NCI-H460 (cell line): ENCODE measurements at regions not wholly inside any gene's neighbourhood (a gene's known extent, or its start where the extent isn't known, plus 50 kb on each side); places are given as distances from the start of the nearest gene placed in this dataset.
"Not testable (repeated sequence)": the region's sequence is repeated elsewhere in the genome, so short reads cannot be mapped to it uniquely, and the experiment has no call there.

ENCODE experiments used
- DNase-seq: peaks from one replicate; pipeline ENCODE4 v3.0.0-alpha.2; 2016; ENCODE audit warnings: low read depth; ENCODE audit errors: extremely low read depth

DNA sequence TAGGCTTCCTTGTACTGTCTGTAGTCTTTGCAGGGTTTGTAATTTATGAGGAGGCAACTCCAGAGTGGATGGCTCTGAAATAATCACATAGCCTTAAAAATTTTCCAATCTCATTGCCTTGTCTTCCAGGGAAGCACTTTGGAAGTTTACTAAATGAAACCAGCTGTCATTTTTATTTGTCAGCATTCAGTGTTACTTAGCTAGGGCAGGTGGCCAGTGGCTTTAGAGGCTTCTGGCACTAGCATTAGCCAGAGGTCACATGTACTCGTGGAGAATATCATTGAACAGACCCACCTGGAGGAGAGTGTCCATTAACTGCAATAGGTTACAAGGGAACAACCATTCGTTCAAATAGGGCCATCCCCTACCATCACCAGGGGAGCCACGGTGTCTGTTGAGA is 160.3 kb upstream of the SLC28A3 start:
- DNase-seq = no peak

DNA sequence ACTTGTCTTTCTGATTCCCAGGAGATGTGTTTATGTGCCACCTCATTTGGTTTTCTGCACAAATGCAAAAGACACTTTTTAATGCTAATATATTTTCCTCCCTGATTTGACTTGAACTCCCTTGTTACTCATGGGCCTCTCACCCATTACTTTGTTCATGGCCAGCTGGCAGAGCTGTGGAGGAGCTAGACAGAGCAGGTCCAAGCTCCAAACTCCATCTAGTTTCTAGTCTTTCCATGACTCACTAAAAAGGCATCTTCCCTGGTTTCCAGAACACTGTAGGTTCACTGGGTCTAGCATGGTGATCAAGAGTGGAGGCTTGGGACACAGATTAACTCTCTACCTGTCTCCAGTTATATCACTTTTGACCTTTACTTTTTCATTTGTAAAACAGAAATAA is 161.0 kb upstream of the SLC28A3 start:
- DNase-seq = no peak

DNA sequence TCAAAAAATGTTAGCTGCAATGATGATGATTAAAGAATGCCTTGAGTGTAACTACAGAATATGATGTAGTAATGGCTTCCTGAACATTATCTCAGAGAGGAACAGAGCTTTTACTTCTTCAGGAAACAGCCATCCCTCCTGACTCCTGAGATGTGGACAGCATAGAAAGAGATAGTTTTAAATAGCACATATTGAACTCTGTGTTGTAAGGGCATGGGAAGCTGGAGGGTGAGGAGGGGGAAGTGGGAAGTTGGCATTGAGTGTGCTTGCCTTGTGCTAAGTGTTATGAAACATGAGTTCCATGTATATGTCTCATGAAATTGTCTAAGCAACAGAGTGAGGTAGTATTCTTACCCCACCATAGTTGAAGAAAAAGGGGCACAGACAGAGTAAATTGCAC is 161.5 kb upstream of the SLC28A3 start:
- DNase-seq = no peak

DNA sequence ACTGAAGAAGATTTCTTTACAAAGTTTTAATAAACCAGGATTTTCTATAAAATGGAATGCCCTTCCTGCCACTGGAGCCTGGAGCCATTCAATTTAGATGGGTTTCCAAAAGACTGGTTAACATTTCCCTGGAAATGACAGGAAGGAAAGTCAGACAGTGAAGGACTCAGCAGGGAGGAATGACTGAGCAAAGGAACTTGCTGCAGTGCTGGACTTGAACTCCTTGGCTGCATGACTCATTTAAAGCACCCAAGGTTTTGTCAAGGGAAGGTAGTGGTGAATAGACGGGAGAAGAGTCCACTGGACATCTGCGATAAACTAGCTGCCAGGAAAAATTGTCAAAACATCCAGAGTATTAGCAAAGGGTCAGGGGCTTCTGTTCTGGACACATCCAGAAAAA is 163.8 kb upstream of the SLC28A3 start:
- no peak for DNase-seq

DNA sequence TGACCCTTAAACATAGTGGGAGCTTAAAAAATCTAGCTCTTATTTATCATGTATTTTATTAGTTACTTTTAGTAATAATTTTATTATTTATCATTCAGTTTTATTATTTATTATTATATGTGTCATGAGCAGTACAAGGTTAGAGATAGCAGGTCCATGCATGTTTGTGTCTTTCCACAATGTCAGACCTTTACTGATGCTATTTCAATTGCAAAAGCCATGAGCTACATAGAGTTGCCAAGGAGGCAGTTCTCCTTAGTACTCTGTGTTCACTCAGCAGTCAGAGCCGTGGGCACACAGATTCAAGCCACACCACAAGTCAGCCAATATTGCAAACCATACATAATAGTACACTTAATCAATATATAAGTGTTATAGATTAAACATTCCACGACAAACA is 157.9 kb upstream of the NTRK2 start:
- no peak for DNase-seq

DNA sequence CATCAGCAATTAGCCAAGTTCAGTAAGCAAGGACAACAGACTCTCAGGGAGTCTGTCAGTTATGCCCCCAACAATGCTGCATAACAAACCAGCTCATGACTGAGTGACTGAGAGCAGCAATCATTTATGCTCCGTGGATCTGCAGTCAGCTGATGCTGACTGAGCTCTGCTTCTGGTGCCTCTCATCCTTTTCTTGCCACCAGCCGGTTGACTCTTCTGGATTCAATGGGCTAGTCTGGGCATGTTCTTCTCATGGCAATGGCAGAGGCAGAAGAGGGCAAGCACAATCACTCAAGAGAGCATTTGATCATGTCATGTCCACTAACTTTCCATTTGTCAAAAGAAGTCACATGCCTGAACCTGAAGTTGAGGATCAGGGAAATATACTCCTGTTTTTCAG is 157.0 kb upstream of the NTRK2 start:
- no peak for DNase-seq

DNA sequence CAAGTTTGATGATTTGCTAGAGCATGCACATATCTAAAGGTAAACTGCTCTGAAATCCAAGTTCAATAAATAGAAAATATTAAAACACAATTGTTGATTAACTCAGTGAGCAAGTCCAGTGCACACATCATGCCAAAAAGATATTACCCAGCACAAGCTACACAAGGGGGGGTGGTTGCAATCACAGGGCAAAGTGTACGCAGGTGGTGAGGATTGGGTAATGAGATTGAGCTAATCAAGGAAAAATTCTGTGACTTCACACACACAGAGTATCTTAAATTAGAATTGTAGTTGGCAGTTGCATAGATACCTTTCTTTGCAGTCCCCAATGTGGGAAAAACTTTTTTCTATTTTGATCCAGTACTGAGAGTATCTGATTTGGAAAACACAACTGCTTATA is 156.1 kb upstream of the NTRK2 start:
- DNase-seq = no peak

DNA sequence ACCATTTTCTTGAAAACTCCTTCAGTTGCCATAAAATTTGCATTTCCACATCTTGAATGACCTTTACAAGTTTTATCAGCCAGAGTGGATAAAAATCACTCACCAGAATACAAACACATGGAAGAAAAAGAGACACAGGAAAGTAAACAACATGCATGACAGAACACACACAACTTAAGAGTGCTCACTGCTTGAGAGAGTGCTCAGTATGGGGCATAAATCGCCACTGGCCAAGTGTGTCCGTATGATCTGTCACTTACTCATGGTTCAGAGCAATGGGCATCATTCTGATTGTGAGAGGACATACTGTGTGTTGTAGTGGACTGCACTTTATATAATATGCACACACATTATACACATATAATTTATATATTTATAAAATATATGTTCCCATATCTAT is 155.6 kb upstream of the NTRK2 start:
- no peak for DNase-seq

DNA sequence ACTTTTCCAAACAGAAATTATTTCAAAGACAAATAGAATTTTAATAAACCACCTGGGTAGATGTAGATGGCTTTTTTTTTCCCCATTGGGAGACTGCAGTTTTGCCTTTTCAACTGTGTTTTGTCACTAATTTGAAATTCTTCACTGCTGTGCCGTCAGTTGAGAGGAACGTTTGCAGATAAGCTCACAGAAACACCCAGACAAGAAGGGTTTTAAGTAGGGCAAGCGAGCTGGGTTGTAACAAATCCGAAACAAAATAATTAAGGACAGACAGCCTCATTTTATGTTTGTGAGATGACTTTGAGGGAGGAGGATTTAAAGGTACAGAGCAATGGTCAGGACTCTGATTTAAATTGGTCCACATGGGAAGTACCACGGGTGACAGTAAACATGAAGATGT is 155.1 kb upstream of the NTRK2 start:
- no peak for DNase-seq

DNA sequence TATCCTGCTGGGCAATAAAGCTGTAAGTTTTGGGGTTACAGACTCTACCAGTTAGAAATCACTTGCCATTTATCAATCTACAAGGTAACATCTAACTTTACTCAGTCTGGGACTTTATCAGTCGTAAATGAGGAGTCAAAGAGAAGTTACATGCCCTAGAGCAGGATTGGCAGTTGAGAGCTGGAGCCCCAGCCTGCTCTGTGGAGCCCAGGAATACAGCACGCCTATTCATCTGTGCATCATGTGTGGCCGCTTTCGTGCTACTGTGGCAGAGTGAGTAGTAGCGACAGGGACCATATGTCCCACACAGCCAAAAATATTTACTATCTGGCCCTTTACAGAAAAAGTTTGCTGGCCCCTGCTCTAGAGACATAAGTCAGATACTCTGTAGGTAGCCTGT is 152.5 kb upstream of the NTRK2 start:
- DNase-seq = no peak

DNA sequence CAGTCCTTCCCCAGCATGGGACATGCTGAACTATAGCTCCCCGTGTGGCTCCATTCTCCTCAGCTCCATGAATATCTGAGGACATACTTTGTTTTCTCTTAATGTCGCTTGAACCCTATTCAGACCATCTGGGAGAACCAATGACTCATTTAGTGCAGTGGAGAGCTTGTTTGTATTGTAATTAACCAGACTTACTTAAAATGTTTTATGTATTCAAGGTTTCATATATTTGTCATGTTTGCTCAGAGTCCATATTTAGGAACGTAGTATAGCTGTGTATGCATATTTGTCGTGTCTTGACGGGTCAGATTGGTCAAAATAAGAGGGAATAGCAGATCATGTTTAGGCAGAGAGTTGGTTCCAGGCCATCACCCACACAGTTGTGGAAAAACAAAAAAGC is 150.1 kb upstream of the NTRK2 start:
- no peak for DNase-seq

DNA sequence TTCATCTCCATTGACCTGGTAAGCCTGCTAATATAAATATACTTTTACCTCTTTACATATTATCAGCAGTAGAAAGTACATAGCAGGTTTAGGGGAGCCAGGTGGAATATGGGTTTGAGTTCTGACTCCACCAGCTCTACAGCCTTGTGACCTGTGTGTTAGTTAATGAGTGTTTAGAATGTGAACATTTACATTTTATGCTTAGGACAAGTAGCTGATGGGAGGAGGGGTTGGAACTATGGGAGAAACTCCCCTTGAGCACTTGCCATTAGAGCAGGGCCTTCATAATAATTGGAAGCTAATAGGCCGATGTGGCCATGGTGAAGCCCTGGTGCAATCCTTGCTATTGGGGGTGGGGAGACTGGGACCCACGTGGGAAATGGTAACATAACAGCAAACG is 148.3 kb upstream of the NTRK2 start:
- no peak for DNase-seq

DNA sequence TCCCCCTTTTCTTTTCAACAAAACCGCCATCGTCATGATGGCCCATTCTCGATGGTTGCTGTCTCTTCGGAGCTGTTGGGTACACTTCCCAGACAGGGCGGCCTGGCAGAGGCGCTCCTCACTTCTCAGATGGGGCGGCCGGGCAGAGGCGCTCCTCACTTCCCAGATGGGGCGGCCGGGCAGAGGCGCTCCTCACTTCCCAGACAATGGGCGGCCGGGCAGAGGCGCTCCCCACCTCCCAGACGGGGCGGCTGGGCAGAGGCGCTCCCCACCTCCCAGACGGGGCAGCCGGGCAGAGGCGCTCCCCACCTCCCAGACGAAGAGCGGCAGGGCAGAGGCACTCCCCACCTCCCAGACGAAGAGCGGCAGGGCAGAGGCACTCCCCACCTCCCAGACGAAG is 143.3 kb upstream of the NTRK2 start:
- DNase-seq = not testable (repeated sequence)

DNA sequence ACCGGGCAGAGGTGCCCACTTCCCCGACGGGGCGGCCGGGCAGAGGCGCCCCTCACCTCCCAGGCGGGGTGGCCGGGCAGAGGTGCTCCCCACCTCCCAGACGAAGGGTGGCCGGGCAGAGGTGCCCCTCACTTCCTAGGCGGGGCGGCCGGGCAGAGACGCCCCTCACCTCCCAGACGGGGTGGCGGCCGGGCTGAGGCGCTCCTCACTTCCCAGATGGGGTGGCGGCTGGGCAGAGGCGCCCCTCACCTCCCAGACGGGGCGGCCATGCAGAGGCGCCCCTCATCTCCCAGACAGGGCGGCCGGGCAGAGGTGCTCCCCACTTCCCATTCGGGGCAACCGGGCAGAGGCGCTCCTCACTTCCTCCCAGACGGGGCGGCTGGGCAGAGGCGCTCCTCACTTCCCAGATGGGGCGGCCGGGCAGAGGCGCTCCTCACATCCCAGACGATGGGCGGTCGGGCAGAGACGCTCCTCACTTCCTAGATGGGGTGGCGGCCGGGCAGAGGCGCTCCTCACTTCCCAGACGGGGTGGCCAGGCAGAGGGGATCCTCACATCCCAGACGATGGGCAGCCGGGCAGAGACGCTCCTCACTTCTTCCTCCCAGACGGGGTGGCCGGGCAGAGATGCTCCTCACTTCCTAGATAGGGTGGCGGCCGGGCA is 142.3 kb upstream of the NTRK2 start:
- not testable (repeated sequence) for DNase-seq

DNA sequence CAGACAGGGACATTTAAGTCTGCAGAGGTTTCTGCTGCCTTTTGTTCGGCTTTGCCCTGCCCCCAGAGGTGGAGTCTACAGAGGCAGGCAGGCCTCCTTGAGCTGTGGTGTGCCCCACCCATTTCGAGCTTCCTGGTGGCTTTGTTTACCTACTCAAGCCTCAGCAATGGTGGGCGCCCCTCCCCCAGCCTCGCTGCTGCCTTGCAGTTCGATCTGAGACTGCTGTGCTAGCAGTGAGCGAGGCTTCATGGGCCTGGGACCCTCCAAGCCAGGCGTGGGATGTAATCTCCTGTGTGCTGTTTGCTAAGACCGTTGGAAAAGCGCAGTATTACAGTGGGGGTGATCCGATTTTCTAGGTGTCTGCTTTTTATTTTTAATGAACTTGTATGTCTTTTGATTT is 133.6 kb upstream of the NTRK2 start:
- not testable (repeated sequence) for DNase-seq

DNA sequence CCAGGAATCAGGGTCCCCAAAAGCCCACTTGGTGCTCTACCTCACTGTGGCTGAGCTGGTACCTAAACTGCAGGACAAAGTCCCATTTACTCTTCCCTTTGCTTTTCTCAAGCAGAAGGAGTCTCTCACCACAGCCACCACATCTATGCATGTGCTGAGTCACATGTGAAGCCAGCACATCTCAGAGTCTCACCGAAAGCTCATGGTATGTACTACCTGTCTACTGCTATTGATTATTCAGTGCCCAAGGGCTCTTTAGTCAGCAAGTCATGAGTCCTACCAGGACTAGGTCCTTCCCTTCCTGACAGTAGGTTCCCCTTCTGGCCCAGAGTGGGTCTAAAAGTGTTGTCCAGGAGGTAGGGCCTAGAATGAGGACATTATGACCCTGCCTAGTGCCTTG is 130.7 kb upstream of the NTRK2 start:
- DNase-seq = no peak

DNA sequence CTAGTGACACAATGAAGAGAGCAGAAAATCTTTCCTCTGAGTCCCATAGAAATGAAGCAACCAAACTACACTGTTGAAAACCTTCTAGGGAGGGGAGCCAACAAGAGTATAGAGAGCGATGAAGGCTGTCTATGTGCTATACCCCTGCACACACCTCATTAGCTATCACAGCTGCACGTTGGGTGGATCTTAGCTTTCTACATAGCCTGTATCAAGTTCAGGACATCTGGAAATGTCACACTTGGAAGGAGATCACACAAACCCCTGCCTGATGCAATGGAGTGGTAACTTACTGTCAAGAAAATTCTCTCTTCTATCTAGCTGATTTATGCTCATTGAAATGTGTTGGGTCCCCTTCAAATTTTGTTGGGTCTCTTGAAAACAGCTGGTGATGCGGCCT is 127.0 kb upstream of the NTRK2 start:
- DNase-seq = peak; percentile 4

DNA sequence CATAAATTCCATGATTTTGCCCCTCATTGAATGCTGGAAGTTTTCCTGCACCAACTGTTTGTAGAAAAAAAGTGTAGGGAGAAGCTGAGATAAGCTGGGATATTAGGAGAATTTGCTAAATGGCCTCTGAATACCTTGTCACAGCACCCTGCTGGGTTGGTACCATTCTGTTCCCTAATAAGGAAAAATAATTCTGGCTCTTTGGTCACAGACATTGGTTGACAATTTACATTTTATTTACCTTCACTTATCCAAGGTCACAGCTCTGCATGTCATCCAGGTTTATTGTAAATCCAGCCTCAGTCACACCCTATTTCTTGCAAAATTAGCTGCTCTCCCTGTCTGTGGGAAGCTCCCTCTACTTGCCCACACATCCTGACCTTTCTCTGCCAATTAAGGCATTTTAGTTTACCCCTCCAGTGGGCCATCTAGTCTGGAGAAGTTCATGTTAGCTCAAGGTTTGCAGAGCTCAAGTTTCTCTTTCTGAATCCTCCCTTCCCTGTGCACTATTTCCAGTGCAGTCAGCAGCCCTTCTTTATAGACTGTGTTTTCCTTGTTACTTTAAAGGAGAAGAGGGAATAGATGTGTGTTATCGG is 115.4 kb upstream of the NTRK2 start:
- no peak for DNase-seq

DNA sequence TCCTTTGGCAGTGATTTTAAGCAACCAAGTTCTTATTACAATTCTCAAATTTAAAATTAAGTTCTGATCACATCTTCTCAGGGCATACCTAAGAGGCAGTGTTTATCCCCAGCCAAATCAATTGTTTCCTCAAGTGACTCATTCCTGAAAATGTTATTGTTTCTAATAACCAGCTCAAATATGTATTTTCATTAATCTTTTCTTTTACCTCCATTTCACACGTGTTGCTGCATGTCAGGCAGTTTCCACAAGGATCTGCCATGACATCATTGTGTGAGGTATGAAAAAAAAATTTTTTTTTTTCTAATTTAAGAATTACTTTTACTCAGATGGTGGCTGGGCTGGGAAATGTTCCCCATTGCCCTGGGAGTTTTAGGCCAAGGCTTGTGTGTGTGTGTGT is 113.0 kb upstream of the NTRK2 start:
- DNase-seq = no peak

DNA sequence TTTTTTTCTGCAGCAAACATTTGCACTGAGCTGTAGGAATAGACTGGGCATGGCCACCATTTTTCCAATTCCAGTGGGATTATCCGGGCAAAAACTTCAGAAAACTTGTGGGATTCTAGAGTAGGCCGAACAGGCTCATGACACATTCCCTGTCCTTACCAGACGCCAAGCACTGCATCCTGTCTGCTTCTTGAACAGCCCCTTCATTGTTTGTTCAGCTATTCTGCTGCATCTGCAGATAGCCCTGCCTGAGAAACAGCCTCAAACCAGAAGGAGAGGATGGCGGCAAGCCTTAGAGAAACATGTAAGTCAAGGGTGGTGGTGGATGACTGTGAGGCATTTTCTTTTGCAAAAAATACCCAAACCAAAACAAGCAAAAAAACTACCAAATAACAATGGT is 111.8 kb upstream of the NTRK2 start:
- DNase-seq = no peak

DNA sequence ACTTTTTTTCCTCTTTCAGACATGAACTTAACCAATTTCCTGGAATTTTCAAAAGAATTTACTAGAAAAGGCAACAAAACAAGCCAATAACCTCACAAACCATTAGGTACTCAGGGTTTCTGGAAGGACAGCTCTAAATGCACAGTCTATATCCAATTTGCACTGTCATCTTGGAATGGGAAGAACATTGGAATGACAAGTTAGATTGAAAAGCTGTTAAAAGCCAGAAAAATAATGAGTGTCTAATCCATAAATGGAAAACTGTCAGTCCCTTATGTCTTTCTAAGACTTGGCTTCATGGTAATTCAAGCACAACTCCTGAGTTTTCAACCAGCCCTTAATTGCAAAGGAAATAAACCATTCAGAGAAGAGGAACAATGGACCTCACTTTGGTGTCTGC is 105.8 kb upstream of the NTRK2 start:
- DNase-seq = no peak

DNA sequence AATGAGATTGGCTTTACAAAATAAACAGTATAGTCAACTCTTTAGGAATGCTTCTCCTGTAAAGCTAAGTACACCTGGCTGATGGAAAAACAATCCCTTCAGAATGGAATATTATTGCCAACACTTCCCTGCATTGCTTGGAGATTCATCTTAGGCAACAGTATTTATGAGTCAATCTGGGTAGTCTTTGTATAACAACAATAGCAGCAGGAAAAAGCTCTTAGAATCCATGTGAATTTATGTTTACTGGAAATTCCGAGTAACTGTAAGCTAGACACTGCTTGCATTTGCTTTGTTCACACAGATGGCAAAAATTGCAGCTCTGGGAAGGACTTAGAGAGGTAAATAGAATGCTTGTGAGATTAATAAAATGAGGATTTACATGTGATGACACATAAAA is 101.7 kb upstream of the NTRK2 start:
- DNase-seq = no peak
